ENCODE measurements at regions not wholly inside any gene's neighbourhood (a gene's known extent, or its start where the extent isn't known, plus 50 kb on each side); places are given as distances from the start of the nearest gene placed in this dataset.

DNA sequence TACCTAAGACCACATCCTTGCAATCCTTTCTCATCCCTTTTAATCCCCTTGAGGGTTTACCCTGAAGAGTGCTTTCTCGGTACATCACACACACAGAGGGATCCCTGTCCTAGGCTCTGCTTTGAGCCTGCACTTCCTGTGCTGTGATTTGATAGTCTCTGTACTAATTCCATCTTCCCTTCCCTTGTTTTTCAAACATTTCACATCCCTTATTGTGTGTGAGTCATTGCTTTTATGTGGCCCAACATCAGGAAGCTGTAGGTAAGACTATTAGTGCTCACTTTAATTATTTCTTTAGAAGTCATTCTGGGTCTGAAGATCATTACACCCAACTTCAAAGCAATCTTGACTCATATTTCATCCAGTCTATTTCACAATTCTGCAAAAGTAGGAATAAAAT is 57.2 kb upstream of the ANKEF1 start:
- Histone ChIP-seq H3K9me2 (ENCODE audit: insufficient read depth) (no peaks in the 10 kb centered on the region), H3K36me3 (ENCODE audit: insufficient read depth) (no peaks in the 10 kb centered on the region), H3K27me3 (ENCODE audit: insufficient read depth) (no peaks in the 10 kb centered on the region), H3K4me3 (no peak overlapping the region), H3K27ac (ENCODE audit: low read depth) (no peak overlapping the region), H3F3A (replicated peaks; ENCODE audit: low read depth) (no peaks in the 10 kb centered on the region), H4K20me1 (replicated peaks; ENCODE audit: insufficient read depth) (no peaks in the 10 kb centered on the region), H3K4me1 (ENCODE audit: insufficient read depth) (0 out of 2 replicates have a peak, but pooled peaks cover 3% of the 10 kb centered on the region), H2AFZ (no peak overlapping the region), H3K79me2 (replicated peaks; ENCODE audit: insufficient read depth) (no peaks in the 10 kb centered on the region), H3K4me2 (no peak overlapping the region)
- Mint-ChIP-seq H3K4me1 (peaks cover 3% of the 10 kb centered on the region; the same call in 2 of the 3 replicates), H3K36me3 (ENCODE audit: low read depth) (no peaks in the 10 kb centered on the region), H3K9me3 (no peaks in the 10 kb centered on the region; the same call in 2 of the 3 replicates), H3K27ac (no peak overlapping the region), H3K27me3 (ENCODE audit: insufficient read depth, low read depth, poor library complexity) (no peaks in the 10 kb centered on the region), H3K4me3 (no peak overlapping the region)
- DNase-seq (ENCODE audit: low spot score) (no peak), ATAC-seq (no peak)
- TF ChIP-seq, protein P1, sequence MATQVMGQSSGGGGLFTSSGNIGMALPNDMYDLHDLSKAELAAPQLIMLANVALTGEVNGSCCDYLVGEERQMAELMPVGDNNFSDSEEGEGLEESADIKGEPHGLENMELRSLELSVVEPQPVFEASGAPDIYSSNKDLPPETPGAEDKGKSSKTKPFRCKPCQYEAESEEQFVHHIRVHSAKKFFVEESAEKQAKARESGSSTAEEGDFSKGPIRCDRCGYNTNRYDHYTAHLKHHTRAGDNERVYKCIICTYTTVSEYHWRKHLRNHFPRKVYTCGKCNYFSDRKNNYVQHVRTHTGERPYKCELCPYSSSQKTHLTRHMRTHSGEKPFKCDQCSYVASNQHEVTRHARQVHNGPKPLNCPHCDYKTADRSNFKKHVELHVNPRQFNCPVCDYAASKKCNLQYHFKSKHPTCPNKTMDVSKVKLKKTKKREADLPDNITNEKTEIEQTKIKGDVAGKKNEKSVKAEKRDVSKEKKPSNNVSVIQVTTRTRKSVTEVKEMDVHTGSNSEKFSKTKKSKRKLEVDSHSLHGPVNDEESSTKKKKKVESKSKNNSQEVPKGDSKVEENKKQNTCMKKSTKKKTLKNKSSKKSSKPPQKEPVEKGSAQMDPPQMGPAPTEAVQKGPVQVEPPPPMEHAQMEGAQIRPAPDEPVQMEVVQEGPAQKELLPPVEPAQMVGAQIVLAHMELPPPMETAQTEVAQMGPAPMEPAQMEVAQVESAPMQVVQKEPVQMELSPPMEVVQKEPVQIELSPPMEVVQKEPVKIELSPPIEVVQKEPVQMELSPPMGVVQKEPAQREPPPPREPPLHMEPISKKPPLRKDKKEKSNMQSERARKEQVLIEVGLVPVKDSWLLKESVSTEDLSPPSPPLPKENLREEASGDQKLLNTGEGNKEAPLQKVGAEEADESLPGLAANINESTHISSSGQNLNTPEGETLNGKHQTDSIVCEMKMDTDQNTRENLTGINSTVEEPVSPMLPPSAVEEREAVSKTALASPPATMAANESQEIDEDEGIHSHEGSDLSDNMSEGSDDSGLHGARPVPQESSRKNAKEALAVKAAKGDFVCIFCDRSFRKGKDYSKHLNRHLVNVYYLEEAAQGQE (IDR thresholded peaks at IDR 0.05; ENCODE audit: unreplicated experiment) = no peak
- TF ChIP-seq EZH2phosphoT487 (IDR thresholded peaks at IDR 0.05; ENCODE audit: unreplicated experiment) = no peak

DNA sequence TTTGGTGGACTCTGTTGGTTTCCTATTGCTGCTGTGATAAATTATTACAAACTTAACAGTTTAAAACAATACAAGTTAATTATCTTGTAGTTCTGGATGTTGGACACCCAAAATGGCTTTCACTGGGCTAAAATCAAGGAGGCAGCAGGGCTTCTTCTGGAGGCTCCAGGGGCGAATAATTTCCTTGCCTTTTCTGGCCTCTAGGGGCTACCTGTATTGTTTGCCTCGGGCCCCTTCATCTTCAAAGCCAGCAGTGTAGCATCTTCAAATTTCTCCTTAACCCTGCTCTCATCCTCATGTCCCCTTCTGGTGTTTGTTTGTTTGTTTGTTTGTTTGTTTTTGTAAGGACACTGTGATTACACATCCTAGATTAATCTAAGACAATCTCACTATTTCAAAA is 60.5 kb upstream of the ANKEF1 start:
- Histone ChIP-seq H2AFZ (no peak overlapping the region), H3K4me2 (no peak overlapping the region), H3K79me2 (replicated peaks; ENCODE audit: insufficient read depth) (no peaks in the 10 kb centered on the region), H3K27ac (ENCODE audit: low read depth) (no peak overlapping the region), H4K20me1 (replicated peaks; ENCODE audit: insufficient read depth) (no peaks in the 10 kb centered on the region), H3K4me1 (ENCODE audit: insufficient read depth) (no peaks in the 10 kb centered on the region), H3K27me3 (ENCODE audit: insufficient read depth) (no peaks in the 10 kb centered on the region), H3F3A (replicated peaks; ENCODE audit: low read depth) (no peaks in the 10 kb centered on the region), H3K9me2 (ENCODE audit: insufficient read depth) (0 out of 2 replicates have a peak, but pooled peaks cover 6% of the 10 kb centered on the region), H3K4me3 (no peak overlapping the region), H3K36me3 (ENCODE audit: insufficient read depth) (no peaks in the 10 kb centered on the region)
- Mint-ChIP-seq H3K4me1 (no peaks in the 10 kb centered on the region; the same call in 2 of the 3 replicates), H3K27me3 (ENCODE audit: insufficient read depth, low read depth, poor library complexity) (no peaks in the 10 kb centered on the region), H3K4me3 (no peak overlapping the region), H3K27ac (no peak overlapping the region), H3K9me3 (no peaks in the 10 kb centered on the region; the same call in 2 of the 3 replicates), H3K36me3 (ENCODE audit: low read depth) (no peaks in the 10 kb centered on the region)
- ATAC-seq = peak; percentile 72
- TF ChIP-seq, protein P2, sequence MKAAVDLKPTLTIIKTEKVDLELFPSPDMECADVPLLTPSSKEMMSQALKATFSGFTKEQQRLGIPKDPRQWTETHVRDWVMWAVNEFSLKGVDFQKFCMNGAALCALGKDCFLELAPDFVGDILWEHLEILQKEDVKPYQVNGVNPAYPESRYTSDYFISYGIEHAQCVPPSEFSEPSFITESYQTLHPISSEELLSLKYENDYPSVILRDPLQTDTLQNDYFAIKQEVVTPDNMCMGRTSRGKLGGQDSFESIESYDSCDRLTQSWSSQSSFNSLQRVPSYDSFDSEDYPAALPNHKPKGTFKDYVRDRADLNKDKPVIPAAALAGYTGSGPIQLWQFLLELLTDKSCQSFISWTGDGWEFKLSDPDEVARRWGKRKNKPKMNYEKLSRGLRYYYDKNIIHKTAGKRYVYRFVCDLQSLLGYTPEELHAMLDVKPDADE (IDR thresholded peaks at IDR 0.05) = no peak
- TF ChIP-seq, protein P3, sequence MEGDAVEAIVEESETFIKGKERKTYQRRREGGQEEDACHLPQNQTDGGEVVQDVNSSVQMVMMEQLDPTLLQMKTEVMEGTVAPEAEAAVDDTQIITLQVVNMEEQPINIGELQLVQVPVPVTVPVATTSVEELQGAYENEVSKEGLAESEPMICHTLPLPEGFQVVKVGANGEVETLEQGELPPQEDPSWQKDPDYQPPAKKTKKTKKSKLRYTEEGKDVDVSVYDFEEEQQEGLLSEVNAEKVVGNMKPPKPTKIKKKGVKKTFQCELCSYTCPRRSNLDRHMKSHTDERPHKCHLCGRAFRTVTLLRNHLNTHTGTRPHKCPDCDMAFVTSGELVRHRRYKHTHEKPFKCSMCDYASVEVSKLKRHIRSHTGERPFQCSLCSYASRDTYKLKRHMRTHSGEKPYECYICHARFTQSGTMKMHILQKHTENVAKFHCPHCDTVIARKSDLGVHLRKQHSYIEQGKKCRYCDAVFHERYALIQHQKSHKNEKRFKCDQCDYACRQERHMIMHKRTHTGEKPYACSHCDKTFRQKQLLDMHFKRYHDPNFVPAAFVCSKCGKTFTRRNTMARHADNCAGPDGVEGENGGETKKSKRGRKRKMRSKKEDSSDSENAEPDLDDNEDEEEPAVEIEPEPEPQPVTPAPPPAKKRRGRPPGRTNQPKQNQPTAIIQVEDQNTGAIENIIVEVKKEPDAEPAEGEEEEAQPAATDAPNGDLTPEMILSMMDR (conservative IDR thresholded peaks at IDR 0.05; ENCODE audit: low read depth in 2 of 2) = peak; percentile 43 to 54
- peak; percentile 65 for DNase-seq (ENCODE audit: low spot score)
